Muscle of back (tissue), 3 donors: ENCODE measurements at regions not wholly inside any gene's neighbourhood (a gene's known extent, or its start where the extent isn't known, plus 50 kb on each side); places are given as distances from the start of the nearest gene placed in this dataset.
"Not testable (repeated sequence)": the region's sequence is repeated elsewhere in the genome, so short reads cannot be mapped to it uniquely, and the experiment has no call there.

Source experiments
- DNase-seq, 3 donors: peaks; one replicate each; pipeline versions ENCODE4 v3.0.0 to v3.0.0-alpha.2; 2013

- DNase-seq = not testable (repeated sequence)
Observed at GRCh38 chr7:9919-10318, 182.5 kb upstream of the FAM20C start.

DNA sequence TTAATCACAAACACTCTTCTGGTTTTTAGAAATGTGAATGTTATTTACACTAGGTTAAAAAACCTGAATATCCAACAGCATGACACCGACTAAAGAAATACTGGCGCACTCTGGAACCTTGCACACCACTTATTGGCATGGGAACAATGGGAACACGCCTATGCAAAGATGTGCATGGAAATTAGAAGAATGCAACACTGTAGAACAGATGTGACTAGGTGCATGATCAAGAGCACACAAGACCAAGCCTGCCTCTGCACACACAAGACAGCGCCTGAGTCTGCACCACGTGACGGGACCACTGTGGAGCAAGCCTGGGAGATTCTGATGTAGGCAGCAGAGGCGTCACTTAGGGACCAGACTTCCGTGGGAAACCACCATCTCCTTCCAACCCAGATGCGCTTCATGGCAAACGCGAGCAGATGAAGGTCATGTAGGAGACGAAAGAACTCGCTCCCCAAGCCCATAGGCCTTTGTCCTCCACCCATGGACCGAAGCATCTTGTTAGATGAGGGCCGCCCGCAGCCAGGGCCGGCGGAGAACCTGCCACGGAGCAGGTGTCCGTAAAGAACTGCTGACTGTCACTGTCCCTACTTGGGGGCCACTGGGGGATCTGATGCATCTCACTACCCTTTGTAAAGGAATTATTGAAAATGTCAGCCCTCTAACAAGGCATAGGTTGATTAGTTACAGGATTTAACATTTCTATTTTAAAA is 159.6 kb upstream of the FAM20C start:
- not testable (repeated sequence) for DNase-seq

DNA sequence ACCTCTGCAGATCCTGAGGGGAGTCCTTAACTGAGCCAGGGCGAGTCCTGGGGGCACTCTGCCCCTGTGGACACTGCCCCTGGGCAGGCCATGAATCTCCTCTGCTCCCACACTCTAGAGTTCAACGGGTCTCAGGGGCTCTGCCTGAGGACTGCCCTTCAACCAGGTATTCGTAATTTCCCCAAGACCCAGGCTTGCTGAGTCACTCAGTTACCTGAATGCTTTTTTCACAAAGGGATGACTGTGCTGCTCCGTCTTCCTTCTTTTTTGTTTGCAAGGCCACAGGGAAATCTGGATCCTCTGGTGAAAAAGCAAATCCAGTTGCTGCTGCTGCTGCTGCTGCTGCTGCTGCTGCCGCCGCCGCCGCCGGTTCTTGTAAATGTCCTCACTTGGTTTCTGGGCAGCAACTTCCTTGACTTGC is 157.2 kb upstream of the FAM20C start:
- DNase-seq = not testable (repeated sequence)

DNA sequence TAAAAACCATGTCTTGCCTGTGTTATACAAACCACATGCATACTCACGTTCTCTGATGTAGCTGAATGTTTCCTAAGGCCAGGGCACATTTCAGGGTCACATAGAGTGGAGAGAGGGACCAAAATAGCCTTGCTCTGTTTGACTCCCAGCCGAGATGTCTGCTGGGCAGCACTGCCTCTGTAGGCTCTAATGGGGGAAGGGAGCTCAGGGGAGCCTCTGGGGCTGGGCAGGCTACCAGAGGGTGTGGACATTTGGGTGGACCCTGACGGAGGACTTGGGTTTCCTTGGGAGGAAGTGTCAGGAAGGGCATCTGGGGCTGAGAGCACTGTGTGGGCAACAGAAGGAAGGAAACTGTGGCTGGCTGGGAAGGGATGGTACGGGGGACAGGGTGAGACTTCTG is 155.8 kb upstream of the FAM20C start:
- not testable (repeated sequence) for DNase-seq

GRCh38 chr7:37656-38055 is 154.7 kb upstream of the FAM20C start:
- not testable (repeated sequence) for DNase-seq

- not testable (repeated sequence) for DNase-seq
Observed at GRCh38 chr7:38444-38843, 153.9 kb upstream of the FAM20C start.

GRCh38 chr7:39984-40740 is 152.2 kb upstream of the FAM20C start:
- not testable (repeated sequence) for DNase-seq

DNA sequence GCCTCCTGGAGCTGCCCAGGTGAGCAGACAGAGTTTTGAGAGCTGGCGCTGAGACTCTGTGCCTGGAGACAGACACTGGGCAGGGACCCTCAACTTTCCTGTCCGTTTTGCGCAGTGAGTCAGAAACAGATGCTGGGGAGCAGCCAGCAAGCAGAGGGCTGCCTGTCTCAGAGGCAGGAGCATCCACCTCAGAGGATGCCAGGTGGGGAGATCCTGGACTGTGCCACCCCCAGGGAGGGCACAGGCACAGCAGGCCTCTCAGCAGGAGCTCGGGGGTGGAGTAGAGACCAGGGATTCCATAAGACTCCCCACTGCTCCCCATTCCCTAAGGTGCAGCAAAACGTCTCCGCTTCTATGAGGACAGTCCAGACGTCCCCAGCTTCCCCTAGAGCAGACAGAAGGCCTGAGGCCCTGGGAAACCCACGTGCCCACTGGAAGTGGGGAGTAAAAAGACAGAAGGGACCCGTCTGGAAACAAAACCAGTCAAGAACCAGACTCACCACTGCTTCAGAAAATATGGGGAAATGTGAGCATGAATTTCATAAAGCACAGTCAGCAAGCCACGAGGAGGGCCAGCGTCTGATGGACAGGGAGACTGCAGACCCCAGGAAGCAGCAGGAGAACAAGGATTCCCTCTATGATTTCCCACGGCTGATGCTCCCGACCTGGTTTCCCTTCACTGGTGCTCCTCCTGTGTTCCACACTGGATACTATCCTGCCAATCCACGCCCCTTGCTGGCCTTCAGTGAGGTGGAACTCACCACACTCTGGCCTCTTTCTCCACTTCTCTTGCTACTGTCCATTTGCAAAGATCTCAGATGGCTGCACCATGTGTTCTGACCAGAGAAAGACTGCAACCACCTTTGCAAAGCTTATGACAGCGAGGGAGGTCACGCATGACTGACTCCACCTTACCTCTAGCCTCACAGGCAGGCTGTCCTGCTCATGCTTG is 151.3 kb upstream of the FAM20C start:
- no peak for DNase-seq

DNA sequence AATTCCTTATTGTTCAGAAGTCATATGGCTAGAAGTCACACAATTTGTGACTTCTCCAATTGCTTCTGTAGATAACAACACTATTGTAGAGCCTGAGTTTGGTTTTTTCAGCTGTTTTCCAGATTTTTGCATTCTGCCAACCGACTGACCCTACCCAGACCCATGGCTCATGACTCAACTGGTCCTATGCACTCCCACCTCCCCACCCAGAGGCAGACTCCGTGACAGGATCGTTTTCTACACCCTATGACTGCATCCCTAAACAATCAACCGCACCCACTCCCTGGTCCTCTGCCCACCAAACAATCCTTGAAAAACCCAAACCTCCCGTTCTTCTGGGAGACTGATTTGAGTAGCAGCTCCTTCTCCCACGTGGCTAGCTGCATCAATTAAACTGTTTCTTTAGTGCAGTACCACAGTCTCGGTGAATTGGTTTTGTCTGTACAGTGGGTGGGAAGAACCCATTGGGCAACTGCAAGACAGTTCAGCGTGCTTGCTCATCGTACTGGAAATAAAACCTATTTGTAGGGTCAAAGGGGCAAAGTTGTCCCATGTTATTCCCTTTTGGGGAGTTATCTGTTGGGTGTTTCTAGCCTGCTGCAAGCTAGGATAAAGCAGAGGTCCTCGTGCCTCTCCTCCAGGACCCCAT is 150.3 kb upstream of the FAM20C start:
- DNase-seq = no peak

- no peak for DNase-seq
Observed at GRCh38 chr7:43791-44540, 148.4 kb upstream of the FAM20C start.

DNA sequence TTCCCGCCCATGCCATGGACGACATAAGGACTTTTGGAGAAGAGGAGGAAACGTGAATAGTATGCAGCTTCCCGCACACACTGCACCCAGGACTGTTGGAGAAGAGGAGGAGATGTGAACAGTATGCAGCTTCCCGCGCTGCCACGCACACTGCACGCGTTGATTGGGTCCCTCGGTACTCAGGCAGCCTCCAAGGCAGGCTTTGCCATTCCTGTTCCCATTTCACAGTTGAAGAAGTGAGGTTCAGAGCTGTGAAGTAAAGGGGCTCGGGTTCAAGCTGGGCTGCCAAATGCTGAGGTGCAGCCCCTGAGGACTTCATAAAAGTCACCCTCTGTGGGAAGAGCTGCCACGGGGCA is 147.9 kb upstream of the FAM20C start:
- DNase-seq = no peak

DNA sequence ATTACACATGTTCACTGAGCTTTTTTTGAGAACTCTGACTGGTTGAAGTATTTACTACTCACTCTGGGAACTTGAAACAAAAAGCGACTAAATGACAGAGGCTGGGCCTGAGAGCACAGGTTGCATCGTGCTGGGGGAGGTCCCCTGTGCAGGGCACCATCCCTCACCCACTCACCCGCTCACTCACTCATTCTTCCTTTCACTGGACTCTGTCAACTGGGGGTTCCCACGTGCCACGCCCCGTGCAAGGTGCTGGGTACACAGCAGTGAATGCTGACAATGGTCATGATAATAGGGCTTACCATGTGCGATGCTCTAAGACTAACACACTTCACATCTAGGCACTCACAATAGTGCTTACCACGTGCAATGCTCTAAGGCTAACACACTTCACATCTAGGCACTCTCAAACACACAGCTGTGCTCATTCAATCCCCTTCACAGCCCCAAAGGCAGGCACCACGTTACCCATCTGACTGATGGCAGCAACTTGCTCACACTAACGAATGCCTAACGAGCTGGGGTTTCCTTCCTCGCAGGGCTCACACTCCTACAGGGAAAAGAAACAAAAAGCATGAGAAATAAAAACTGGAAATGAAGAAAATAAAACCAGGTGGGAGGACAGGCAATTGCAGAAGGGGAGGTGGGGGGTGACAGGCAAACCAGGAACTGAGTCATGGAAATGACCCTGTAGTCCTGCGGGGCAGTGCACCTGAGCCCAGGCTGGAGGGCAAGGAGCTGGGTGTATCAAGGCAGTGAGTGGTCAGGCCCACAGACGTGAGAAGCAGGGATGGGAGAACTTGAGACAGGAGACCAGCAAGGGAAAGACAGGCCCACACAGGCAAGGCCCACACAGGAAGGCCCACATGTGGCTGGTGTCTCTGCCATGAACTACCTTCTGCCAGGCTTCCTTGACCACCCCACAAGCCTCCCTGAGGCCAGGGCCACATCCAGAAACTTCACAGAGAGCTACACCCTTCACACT is 147.0 kb upstream of the FAM20C start:
- no peak for DNase-seq

GRCh38 chr7:46123-46829 is 146.1 kb upstream of the FAM20C start:
- DNase-seq = no peak

- DNase-seq = no peak
Observed at GRCh38 chr7:46830-47140, 145.6 kb upstream of the FAM20C start.

DNA sequence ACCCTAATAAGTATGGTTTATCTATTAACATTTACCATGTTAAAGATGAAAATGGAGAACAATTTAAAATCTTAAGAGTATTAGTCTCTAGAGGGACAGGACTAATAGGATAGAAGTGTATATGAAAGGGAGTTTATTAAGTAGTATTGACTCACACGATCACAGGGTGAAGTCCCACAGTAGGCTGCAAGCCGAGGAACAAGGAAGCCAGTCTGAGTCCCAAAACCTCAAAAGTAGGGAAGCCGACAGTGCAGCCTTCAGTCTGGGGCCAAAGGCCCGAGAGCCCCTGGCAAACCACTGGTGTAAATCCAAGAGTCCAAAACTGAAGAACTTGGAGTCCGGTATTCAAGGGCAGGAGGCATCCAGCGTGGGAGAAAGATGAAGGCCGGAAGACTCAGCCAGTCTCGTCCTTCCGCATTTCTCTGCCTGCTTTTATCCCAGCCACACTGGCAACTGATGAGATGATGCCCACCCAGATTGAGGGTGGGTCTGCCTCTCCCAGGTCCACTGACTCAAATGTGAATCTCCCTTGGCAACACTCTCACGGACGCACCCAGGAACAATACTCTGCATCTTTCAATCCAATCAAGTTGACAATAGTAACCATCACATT is 140.8 kb upstream of the FAM20C start:
- DNase-seq = no peak

DNA sequence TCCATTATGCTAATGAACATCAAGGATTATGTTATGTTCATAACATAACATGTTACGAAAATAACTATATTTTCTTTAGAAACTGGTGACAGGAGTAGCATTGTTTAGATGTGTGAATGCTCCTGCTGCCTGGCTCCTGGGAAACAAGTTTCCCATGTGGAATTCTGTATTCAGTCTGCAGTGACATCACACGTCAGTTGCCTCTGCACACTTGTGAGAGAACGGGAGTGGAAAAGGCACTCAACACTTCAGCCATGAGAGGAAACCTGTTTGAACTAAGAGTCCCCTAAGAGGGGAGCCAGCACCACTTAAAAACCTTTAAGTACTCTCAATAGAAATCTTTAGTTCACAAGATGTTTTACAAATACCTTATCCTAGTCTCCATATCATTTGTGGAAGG is 140.3 kb upstream of the FAM20C start:
- no peak for DNase-seq

DNA sequence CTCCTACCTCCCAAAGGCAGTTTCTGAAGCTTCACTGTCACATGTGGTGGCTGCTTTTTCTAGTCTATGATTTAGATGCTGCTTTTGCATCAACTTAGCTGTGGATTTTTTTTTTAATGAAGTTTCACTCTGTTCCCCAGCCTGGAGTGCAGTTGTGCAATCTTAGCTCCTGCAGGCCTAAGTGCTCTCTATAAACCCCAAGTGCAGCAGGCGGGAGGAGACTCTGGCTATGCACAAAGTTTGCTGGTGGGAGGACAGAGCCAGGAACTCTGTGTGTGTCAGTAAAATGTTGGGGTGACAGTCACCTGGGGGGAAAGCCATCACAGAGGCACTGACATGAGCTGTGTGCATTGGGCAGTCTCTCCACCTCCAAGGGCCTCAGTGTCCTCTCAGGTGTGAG is 138.8 kb upstream of the FAM20C start:
- DNase-seq = no peak

- no peak for DNase-seq
Observed at GRCh38 chr7:54615-55014, 137.8 kb upstream of the FAM20C start.

DNA sequence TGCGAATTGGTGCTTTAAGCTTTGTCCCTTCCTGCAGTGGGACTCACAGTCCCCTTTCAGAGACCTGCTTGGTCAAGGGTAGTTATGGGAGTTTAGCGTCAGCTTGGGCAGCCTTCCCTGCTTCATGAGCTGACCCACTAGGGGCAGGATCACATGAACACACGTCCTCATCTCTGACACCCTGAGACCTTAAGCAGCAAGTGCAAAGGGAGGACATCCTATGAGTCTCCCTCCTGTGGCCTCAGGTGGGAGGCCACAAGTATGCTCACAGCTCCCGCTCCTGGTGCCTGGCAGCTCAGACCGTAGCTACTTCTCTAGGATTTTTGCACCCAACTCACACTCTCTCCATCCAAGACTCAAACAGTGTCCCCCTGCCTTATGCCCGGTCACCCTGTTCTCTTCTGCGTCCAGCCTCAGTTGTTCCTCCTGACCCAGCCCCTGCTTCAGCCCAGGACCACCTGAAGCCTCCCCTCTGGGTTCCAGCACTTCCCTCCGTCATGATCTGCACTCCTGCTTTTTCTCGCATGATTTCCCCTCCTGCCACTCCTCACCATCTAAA is 136.6 kb upstream of the FAM20C start:
- no peak for DNase-seq
